ACC112 (cell line): ENCODE measurements at regions not wholly inside any gene's neighbourhood (a gene's known extent, or its start where the extent isn't known, plus 50 kb on each side); places are given as distances from the start of the nearest gene placed in this dataset.
"Not testable (repeated sequence)": the region's sequence is repeated elsewhere in the genome, so short reads cannot be mapped to it uniquely, and the experiment has no call there.

ENCODE experiments used
- H2AFZ ChIP-seq: fragments of 200-600 bp; sonication (generic); one replicate; pipeline ENCODE4 v1.6.0; 2017; ENCODE audit warnings: antibody characterized with exemption, low read length; ENCODE audit not compliant: unreplicated experiment
- H3K27ac ChIP-seq: fragments of 200-600 bp; sonication (generic); 2 replicates; pipeline ENCODE4 v1.5.1; 2014; ENCODE audit warnings: low read depth, mild to moderate bottlenecking, antibody characterized with exemption, low read length, moderate library complexity
- H3K27me3 ChIP-seq: fragments of 200-600 bp; sonication (generic); 2 replicates; pipeline ENCODE4 v1.6.1; 2014; ENCODE audit warnings: mild to moderate bottlenecking, antibody characterized with exemption, low read length, moderate library complexity, mixed read lengths; ENCODE audit not compliant: insufficient read depth
- H3K36me3 ChIP-seq: fragments of 200-600 bp; sonication (generic); 2 replicates; pipeline ENCODE4 v1.6.1; 2016; ENCODE audit warnings: mild to moderate bottlenecking, antibody characterized with exemption, low read length, moderate library complexity, mixed read lengths; ENCODE audit not compliant: insufficient read depth
- H3K4me1 ChIP-seq: fragments of 200-600 bp; sonication (generic); one replicate; pipeline ENCODE4 v1.6.1; 2016; ENCODE audit warnings: low read length, mixed read lengths; ENCODE audit not compliant: insufficient read depth, unreplicated experiment, control insufficient read depth
- H3K4me3 ChIP-seq: fragments of 200-600 bp; sonication (generic); 2 replicates; pipeline ENCODE4 v1.5.1; 2014; ENCODE audit warnings: mild to moderate bottlenecking, low read depth, low read length
- H3K79me2 ChIP-seq: fragments of 200-600 bp; sonication (generic); one replicate; pipeline ENCODE4 v1.6.0; 2016; ENCODE audit warnings: low read length; ENCODE audit not compliant: control insufficient read depth, unreplicated experiment, insufficient read depth

DNA sequence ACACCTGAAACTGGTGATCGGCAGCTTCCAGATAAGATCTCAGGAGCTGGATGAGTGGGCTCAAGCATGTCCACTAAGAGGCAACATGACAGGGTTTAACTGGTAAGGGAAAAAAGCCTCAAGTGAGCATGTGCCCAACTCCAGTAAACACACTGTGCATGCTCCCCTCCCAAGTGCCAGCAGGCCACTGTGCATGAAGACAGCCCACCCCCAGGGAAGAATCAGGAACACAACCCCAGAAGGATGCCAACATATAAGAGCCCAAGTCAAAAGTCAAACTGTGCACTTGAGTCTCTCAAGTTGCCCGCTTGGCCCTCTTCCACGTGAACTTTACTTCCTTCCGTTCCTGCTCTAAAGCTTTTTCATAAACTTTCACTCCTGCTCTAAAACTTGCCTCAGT lies 311.3 kb upstream of the PRKD1 start:
- Histone ChIP-seq H3K27ac (no peak overlapping the region), H2AFZ (no peak overlapping the region), H3K4me3 (no peak overlapping the region), H3K4me1 (peaks cover 17% of the 10 kb centered on the region), H3K36me3 (no peaks in the 10 kb centered on the region), H3K27me3 (no peaks in the 10 kb centered on the region), H3K79me2 (no peaks in the 10 kb centered on the region)

DNA sequence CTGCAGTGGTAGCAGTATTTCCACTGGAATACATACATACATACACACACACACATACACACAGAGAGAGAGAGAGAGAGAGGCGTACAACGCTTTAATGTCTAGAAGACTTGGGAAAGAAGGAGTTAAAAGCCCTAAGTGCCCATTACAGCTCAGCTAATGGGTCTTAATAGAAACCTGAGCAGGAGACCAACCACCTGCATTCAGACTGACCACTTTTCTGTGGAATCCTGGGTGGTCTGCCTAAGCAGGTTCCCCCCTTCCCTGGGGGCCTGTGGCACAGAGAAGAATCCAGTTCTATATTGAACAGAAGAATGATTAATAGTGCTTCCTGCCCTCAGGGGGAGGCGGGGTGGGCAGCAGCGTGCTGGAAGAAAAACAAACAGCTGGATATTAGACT lies 312.4 kb upstream of the PRKD1 start:
- Histone ChIP-seq H3K36me3 (no peaks in the 10 kb centered on the region), H3K79me2 (no peaks in the 10 kb centered on the region), H3K4me3 (no peak overlapping the region), H2AFZ (no peak overlapping the region), H3K27me3 (no peaks in the 10 kb centered on the region), H3K4me1 (peaks cover 17% of the 10 kb centered on the region), H3K27ac (no peak overlapping the region)

DNA sequence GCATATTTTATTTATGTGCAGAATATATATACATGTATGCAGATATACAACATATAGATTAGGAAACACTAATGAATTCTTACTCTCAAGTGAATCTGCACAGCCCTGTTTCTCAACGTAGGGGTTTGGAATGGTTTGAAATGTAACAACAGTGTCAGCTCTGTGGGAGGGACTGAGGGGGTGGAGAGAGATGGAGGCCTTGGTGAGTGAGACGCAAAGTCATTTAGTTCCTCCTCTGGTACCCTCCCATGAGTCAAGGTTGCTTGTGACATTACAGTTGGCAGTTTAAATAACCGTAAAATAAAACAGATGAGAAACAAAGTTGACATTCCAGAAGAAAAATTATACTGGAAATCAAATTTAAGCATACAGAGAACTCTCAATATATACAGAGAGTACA lies 313.0 kb upstream of the PRKD1 start:
- no peaks in the 10 kb centered on the region for H3K79me2 ChIP-seq
- no peak overlapping the region for H3K27ac ChIP-seq
- no peak overlapping the region for H3K4me3 ChIP-seq
- no peaks in the 10 kb centered on the region for H3K36me3 ChIP-seq
- no peaks in the 10 kb centered on the region for H3K27me3 ChIP-seq
- H3K4me1 ChIP-seq, result peaks cover 17% of the 10 kb centered on the region
- H2AFZ ChIP-seq, result no peak overlapping the region

DNA sequence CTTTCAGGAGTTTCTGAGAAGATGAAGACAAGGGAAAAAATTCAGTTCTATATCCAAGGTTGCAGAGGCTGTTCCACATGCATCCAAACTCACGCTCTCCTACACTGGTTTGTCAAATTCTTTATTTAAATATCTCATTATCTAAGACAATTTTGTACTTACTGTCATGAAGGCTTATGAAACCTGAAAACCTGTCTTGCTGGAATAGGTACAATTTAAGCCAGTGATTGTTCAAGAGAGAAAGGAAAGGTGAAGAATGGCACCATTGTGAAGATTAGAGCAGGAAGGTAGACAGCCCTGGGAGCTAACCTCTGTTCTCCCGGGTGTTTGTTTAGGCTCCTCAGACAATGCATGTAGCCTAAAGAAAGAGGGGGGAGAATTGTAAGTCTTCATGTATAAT lies 315.1 kb upstream of the PRKD1 start:
- Histone ChIP-seq H2AFZ (no peak overlapping the region), H3K27ac (no peak overlapping the region), H3K79me2 (no peaks in the 10 kb centered on the region), H3K4me1 (peaks cover 17% of the 10 kb centered on the region), H3K4me3 (no peak overlapping the region), H3K27me3 (no peaks in the 10 kb centered on the region), H3K36me3 (no peaks in the 10 kb centered on the region)

DNA sequence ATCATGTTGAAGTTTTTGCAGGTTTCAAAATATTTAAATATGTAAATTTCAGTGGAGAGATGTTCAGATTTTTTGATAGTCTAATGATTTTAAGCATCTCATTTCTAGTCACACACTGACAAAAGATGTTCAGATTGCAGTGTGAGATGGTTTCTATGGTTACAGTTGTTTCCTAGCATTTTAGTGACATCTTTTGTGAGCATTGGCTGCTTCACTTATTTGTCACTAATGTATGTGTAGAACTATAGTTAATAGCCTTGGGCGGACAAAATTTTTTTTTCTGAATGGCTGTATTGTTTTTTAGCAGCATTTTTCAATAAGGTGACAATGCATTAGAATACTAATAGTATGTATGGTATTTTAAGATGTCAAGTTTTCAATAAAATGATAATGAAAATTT lies 315.6 kb upstream of the PRKD1 start:
- no peak overlapping the region for H2AFZ ChIP-seq
- H3K27me3 ChIP-seq, result no peaks in the 10 kb centered on the region
- H3K36me3 ChIP-seq, result no peaks in the 10 kb centered on the region
- H3K27ac ChIP-seq, result no peak overlapping the region
- no peak overlapping the region for H3K4me3 ChIP-seq
- H3K79me2 ChIP-seq, result no peaks in the 10 kb centered on the region
- peaks cover 17% of the 10 kb centered on the region for H3K4me1 ChIP-seq

DNA sequence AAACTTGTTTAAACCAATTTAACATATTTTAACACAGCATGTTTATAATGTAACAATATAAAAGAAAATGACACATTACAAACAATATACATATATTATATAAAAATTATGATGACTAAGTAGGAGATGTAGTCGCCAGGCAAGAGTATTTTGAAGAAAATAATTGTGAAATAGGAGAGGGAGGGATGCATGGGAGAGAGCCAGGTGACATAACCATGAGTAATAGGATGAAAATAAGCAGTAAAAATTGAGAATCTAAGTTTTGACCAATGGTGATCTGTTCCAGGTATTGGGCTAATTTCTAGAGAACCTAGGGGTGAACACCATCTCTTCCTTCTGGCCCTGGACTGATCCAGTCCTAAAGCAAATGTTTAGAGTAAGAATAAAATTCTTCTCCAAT lies 315.2 kb upstream of the G2E3 start:
- H3K36me3 ChIP-seq, result no peaks in the 10 kb centered on the region
- H3K79me2 ChIP-seq, result no peaks in the 10 kb centered on the region
- peaks cover 17% of the 10 kb centered on the region for H3K4me1 ChIP-seq
- no peak overlapping the region for H3K4me3 ChIP-seq
- peak overlapping the region; percentile 72 for H3K27ac ChIP-seq
- H3K27me3 ChIP-seq, result no peaks in the 10 kb centered on the region
- H2AFZ ChIP-seq, result no peak overlapping the region

DNA sequence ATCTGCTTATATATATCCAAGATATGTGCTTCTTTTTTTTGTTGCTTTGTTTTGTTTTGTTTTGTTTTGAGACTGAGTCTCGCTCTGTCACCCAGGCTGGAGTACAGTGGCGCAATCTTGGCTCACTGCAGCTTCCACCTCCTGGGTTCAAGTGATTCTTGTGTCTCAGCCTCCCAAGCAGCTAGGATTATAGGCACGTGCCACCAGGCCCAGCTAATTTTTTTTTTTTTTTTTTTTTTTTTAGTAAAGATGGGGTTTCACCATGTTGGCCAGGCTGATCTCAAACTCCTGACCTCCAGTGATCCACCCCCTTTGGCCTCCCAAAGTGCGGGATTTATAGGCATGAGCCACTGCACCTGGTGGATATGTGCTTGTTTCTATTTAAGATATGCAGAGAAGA lies 314.6 kb upstream of the G2E3 start:
- H3K4me1 ChIP-seq, result peaks cover 17% of the 10 kb centered on the region
- H3K79me2 ChIP-seq, H3K27me3 ChIP-seq, H3K36me3 ChIP-seq, H3K4me3 ChIP-seq, H2AFZ ChIP-seq: not testable (repeated sequence)
- peak overlapping the region; percentile 72 for H3K27ac ChIP-seq

DNA sequence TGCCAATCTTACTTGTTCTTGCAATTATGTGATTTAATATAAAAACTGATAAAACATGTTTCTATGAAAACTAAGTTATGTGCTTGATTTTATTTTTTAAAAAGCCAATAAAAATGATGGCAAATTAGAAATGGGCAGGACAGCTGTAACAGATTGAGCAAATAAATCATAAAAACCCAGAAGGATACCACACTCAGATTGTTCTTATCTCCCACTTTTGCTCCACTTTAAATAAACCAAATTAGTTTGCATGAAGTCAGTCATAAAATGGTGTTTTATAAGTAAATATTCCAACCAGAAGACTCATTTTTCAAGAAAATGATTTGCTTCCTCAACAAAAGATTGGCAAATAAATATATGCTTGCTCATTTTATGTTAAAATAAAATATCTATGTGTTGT lies 307.9 kb upstream of the G2E3 start:
- H2AFZ ChIP-seq, result no peak overlapping the region

DNA sequence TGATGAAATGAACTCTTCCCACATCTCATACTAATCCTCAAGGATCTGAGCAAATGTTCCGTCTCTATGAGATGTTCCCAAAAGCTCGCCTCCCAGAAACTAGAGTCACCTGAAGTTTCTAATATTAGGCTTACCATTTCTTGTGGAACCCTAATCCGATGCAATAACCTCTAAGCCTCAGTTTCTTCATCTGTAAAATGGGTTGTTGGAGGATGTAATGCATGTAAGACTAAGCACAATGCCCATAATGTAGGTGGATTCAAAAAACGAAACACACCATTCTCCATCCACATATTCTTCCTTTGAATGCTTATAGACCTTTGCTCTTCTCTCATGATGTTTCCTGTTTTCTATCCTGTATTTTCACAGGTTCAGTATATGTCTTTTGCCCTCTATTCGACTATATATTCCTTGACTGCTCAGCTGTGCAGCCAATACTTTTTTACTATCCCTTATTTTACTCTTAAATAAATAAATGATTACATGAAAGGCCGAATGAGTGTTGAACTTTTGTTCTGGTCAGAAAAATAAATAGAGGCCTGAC lies 307.3 kb upstream of the G2E3 start:
- peaks cover 9% of the 10 kb centered on the region for H3K4me1 ChIP-seq
- H3K27ac ChIP-seq, result no peak overlapping the region
- no peak overlapping the region for H2AFZ ChIP-seq
- no peak overlapping the region for H3K4me3 ChIP-seq
- H3K27me3 ChIP-seq, result no peaks in the 10 kb centered on the region
- H3K36me3 ChIP-seq, result no peaks in the 10 kb centered on the region
- no peaks in the 10 kb centered on the region for H3K79me2 ChIP-seq

More for the DNA sequence above, 307.9 kb upstream of the G2E3 start:
- no peaks in the 10 kb centered on the region for H3K79me2 ChIP-seq
- no peak overlapping the region for H3K27ac ChIP-seq
- no peak overlapping the region for H3K4me3 ChIP-seq
- H3K27me3 ChIP-seq, result no peaks in the 10 kb centered on the region
- H3K36me3 ChIP-seq, result no peaks in the 10 kb centered on the region
- H3K4me1 ChIP-seq, result peaks cover 9% of the 10 kb centered on the region

DNA sequence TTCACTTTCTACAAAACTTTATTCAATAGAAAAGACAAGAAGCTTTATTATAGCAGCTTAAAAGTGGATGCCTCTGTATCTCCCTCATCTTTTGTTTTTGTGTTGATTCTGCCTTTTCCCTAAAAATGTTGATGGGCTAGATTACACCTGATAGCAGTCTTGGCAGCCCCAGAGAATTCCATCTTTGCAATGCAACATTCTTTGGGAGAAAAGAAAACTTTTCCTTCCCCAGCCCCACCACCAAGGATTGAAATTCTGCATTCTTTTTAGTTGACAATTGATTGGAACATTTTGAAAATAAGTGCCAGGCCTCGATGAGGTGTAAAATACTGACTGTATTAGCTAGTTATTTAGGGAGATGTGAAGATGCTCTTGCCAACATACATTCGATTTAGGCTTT lies 306.8 kb upstream of the G2E3 start:
- Histone ChIP-seq H3K27me3 (no peaks in the 10 kb centered on the region), H3K4me1 (peaks cover 9% of the 10 kb centered on the region), H3K36me3 (no peaks in the 10 kb centered on the region), H3K27ac (no peak overlapping the region), H2AFZ (no peak overlapping the region), H3K4me3 (no peak overlapping the region), H3K79me2 (no peaks in the 10 kb centered on the region)

DNA sequence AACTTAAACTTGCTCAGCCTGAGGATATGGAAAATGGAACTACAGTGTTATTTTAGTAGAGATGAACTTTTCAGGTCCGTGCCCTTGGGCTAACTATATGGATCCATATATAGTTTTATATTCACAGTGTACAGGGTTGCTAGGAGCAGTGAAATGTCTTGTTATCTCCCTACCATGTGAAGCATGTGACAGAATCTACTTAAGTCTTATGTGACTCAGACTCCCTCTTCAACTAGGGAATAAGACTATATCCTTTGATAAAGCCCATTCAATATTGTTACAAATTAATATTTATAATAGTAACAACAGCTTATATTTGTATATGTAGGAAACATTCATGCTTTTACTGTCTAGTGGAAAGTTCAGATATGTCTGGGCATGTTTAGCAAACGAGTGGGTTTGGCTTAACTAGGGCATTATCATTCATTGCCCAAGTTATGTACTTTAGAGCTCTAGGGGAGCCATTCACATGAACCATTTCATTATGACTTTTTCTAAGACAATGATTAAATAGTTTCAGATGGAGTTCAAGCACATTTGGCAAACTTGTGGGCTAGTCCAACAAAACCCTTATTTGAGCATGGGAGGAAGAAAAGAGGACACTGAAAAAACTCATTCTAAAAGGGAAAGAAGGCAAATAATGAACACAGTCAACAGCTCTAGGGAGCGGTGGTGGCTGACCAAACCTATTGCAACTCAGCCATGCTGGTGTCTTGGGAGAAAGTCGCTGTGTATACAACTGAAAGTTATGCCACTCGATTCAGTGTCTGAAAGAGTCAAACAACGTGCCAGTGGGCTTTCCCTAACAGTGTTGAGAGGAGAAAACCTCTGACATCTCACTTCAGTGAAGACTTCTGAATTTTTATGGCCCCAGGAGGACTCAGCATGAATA lies 305.9 kb upstream of the G2E3 start:
- Histone ChIP-seq H3K36me3 (no peaks in the 10 kb centered on the region), H3K79me2 (no peaks in the 10 kb centered on the region), H3K4me1 (peaks cover 9% of the 10 kb centered on the region), H2AFZ (no peak overlapping the region), H3K27me3 (no peaks in the 10 kb centered on the region), H3K4me3 (no peak overlapping the region), H3K27ac (no peak overlapping the region)
